ENCODE measurements at regions not wholly inside any gene's neighbourhood (a gene's known extent, or its start where the extent isn't known, plus 50 kb on each side); places are given as distances from the start of the nearest gene placed in this dataset.

DNA sequence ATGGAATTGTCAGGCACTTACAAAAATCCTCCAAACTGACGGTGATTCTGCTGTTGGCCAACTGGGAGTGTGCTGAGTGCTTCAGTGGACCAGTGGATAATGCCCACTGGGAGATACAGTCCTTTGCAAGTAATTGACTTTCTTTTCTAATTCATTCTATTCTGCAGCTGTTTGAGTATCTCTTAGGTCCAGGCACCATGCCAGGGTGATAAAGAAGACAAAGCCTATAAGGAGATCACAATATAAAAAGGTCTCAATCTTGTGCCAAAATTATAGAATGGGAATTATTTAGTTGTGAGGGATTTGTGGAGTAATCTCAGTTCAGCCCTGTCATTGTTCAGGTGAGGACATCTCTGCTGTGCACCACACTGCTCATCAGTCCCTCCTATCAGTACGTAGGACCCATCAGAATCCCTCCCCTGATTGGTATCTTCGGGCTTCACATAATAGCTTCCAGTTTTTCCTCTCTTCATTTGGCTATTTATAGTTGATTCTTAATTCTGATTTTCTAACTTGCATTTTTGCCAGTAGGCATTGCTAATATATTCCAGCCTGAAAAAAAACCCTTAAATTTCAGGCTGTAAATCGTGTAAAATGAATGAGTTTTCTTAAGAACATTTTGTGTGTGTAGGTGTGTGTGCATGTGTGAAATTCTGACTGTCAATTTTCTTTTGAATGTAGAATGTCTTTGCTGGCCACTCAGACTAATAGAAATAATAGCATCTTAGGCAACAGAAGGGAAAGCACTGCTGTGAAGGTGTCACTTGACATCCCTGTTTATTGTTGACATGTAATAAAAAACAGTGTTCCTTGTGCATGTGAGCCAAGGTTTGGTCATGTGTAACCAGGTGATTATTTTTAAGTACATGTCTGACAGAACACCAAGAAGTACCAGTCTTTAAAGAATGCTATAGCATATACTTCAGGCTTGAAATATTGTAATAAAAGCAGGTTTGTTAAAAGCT is 457.6 kb upstream of the RGS6 start:
- DNase-seq: peak; percentile 70

DNA sequence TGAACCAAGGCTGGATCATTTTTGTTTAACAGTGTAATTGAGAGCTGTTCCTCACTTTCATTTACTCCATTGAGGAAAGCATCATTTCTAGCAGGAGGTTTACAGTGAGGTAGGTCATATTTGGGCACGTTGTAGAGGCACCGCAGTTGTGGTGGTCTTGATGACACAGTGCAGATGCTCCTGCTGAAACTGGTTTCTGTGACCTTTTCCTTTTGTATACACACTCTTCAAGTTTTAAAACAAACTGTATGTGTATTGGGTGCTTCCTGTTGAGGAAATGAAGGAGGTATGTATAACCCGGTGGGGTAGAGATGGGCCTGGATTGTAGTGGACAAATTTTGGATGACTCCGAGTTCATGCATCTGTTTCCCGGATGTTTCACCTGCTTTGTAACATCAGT is 456.3 kb upstream of the RGS6 start:
- no peak for DNase-seq

DNA sequence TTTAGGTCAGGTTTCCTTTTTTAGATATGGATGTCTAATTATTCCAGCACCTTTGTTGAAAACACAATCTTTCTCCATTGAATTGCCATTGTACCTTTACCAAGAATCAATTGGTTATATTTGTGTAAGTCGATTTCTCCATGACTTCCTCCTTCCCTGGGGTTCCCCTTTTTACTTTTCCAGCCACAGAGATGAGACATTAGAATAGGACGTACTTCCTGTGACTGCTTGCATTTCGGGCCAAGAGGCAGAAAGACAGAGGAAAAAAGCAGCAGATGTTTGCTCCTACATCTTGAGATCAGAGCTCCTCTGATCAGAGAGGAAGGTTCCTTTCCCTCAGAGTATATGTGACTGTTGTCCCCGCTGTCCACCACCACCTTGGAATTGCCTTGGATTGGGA is 453.7 kb upstream of the RGS6 start:
- no peak for DNase-seq

DNA sequence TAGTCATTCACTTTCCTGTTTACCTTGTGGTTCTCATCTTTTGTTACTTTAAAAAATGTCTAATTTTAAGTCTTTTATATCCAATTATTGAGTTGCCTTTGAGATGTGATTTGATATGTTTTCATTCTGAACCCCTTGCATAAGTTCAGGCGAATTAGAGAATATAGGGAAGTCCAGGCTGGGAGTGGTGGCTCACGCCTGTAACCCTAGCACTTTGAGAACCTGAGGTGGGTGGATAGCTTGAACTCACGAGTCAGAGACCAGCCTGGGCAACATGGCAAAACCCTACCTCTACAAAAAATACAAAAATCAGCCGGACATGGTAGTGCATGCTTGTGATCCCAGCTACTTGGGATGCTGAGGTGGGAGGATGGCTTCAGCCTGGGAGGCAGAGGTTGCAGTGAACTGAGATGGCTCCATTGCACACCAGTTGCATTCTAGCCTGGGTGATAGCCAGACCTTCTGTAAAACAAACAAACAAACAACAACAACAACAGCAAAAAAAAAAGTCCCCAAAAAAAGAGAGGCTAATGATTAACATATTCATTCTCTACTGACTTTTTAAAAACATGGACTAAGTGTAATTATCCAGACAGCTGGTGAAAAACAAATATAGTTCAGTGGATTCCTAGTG is 451.1 kb upstream of the RGS6 start:
- DNase-seq: no peak

DNA sequence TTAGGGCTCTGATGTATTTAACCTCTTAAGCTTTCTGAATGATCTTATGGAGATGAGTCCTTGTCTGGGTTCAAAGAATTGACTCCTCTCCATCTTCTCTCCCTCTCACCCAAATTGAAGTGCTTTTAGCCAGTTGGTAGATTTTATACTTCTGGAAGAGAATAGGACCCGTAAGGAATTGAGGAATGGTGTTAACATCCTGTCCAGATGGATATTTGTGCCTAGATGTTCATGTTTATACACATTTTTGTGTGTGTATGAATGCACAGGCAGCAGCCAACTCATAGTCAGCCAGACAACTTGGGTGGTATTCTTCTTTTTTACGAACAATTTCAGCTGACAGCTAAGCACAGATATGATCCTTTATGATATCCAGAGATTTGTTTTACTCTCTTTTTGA is 449.6 kb upstream of the RGS6 start:
- DNase-seq: no peak

DNA sequence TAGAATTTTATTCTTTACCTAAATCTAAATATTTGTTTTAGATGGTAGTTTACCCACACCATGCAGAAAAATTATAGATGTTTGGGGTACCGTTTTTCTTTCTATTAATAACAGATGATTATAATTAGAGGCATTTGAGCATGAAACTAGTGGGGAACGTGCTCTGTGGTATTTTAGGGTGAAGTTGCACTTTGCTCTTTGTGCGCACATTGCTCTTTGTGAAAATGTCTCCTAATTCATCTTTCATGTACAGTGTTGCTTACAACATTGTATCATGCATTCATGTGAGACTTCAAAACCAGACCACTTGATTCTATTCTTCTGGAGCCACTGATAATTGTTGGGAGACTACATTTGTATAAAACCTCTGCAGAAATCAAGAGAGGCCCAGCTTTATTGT is 449.1 kb upstream of the RGS6 start:
- DNase-seq: no peak

DNA sequence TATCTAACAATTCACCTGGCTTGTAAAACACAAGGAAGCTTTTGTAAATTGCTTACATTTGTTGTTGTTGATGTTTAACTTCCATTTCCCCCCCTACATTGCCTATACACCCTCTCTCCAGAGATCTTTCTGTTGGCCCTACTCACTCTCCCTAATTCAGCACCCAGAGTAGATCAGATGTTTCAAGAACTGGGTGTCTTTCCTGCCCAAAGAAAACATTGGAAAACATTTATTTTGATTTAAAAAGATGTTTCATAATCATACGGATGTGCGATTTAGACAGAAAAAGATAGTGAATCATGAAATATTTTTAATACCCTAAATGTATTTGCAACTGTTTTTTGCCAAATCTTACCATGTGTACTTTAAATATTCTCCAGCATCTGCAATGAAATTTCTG is 446.4 kb upstream of the RGS6 start:
- no peak for DNase-seq

DNA sequence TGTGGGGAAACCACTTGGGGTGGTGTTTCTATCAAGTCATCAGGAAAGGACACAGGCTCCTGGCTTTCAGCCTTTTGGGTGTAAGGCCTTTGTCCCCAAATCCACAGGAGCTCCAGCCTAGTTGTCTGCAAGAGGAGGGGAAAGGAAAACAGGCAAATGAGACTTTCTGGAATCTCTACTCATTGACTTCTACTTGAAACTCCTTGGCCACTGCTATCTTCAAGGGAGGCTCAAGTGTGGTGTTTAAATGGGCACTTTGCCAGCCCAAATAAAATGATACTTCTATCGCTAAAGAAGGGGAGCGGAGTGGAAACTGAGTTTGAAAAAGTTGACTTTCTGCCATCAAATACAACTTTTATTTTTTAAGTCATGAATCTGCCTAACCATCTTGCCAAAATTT is 445.9 kb upstream of the RGS6 start:
- DNase-seq: no peak

DNA sequence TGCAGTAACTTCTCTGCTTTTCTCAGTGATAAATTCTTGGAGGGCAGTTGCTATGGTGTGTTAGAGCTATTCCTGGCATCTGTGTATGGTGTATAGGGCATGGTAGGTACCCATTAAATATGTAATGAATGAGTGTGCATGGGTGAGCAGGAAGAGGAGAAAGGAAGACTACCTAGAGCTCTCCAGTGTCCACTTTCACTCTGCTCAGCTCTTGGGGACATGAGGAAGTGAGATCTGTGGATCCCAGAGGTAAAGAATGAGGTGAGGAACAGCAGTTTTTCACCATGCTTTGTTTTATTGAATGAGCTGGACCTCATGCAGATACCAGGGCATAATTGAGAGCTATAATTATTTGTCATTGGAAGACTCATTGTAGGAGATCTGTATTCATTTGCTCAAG is 444.8 kb upstream of the RGS6 start:
- no peak for DNase-seq

DNA sequence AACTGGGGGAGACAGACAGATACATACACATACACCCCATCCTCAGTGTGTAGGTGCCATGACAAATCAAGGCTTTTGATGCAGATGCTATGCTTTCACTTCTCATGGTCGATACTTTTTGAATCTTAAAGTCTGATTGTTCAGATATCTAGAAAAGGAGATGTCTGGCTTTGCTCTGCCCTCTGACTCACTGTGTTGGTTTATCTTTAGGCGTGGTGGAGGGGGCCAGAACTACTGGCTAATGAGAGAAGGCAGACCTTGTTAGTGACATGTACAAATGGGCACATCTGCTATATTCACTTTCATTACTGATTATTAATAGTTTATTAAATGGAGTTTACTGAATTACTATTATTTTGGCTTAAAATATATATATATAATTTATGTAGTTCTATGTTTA is 444.3 kb upstream of the RGS6 start:
- no peak for DNase-seq

DNA sequence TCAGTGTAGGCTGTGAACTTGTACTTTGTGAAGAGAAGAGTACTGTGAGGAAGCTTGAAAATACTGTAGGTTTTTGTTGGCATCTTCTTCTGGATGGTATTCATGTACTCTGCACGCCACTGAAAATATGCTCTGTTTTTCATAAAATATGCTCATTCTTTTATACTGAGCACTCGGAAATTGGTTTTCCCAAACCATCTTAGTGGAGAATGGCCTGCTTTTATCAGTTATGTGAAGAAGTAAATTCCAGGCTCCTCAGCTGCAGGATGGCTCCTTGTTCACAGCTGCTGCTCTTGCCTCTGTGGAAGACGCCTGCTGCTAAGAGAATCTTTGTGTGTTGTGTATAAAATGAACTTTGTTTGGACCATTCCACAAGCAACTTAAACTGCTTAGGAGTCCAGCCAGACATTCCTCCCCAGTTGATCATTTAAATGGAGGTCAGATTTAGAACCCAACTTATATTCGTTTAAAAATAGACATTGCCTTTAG is 443.5 kb upstream of the RGS6 start:
- DNase-seq: no peak

DNA sequence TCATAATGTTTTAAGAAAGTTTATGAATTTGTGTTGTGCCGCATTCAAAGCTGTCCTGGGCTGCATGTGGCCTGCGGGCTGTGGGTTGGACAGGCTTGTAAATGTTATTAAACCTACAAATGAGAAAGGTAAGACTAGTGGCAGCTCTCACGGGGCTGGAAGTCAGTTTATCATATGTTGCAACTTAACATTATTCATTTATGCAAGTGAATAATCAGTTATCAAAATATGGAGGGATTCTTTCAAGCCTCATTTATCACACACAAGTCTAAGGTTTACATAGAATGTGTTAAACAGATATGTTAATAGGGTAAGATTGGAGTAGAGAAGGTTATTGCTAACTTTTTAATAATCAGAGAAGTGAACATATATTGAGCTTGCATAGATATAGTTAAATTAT is 442.5 kb upstream of the RGS6 start:
- no peak for DNase-seq

DNA sequence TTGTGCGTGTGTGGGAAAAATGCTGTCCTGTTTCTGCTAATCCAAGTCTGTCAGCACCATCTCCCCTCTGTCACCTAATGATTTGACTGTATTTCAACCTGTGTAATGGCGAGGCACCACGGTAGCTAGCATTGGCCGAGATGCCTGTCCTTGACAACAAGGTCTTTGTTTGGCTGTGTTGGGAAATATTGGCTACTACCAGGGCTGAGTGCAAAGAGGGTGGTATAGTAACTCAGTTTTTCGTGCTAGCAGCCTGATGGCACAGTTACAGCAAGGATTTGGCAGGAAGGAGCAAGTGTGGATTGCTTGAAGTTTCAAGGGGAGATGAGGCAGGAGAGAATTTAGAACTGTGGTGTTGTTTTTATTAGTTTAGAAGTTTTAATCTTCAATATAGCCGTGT is 440.3 kb upstream of the RGS6 start:
- DNase-seq: no peak

DNA sequence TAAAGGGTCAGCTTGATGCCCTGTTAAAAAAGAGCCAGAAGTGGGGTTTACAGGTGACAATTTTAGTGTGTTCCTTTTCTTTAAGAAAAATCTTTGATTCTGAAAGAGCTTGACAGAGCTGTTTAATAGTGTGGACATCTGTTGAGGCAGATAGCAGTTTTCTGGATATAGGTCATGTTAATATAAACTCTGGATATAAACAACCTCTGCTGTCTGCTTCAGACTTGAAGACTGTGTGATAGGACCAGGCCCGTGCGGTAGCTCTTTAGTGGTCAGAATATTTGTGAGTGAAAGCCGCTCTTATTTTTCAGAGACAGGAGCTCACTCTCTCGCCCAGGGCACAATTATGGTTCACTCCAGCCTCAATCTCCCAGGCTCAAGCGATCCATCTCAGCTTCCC is 439.9 kb upstream of the RGS6 start:
- no peak for DNase-seq

DNA sequence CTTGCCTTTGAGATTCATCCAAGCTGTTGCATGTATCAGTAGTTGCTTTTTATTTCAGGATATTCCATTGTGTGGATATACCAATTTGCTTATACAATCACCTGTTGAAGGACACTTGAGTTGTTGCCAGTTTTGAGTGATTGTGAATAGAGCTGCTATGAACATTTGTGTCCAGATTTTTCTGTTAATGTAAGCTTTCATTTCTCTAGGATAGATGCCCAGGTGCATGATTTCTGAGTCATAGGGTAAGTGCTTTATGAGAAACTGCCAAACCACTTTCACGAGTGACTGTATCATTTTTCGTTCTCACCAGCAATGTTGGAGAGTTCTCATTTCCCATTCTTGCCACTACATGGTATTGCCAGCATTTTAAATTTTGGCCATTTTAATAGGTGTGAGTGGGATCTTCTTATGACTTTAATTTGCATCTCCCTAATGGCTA is 434.6 kb upstream of the RGS6 start:
- peak; percentile 28 for DNase-seq

DNA sequence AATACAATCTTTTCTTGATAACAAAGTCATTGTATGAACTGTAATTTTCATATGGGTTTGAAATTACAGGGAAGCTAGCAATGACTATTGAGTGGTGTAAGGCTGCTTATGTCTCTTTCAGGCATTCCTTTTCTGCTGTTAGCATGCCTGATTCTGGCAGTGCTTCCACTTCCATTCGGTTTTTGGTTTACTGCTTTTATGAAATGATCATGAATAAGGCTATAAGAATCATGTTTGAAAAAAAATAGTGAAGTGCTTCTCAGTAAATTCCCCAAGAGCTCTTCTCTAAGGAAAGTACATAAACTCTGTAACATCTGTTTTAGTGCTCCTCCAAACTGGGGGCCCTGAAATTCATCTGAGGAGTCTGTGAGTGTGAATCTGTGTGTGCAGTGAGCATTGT is 434.0 kb upstream of the RGS6 start:
- DNase-seq: no peak

DNA sequence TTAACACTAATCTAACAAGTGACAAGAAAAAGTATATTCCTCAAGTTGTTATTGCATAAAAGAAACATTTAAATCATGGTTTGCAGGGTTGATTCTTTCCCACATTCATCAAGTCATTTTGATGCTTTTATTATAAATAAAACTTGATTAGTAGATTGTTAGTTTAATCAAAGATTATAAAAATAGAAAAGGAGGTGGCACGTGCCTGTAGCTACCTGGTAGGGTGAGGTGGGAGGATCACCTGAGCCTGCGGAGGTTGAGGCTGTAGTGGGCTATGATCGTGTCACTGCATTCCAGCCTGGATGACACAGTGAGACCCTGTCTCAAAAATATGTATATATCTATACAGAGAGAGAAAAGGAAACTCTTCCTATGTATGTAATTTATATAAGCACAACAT is 433.2 kb upstream of the RGS6 start:
- DNase-seq: no peak

DNA sequence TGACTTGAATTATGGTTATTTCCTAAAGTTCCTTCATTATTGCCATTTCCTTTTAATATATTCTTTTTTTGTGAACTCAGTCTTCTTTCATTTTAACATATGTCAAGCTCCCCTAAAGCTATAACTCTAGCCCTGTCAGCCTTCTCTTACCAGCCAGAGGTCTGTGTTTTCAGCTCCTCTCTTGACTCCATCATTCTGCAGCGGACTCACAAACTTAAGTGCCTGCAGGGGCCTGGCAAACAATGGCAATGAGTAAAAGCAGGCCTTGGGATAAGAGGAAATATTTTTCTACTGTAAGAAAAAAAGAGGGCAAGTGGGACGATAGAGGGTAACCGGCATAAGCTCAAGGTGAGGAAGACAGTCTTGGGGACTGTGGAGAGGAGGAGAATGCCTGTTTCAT is 424.5 kb upstream of the RGS6 start:
- DNase-seq: no peak

DNA sequence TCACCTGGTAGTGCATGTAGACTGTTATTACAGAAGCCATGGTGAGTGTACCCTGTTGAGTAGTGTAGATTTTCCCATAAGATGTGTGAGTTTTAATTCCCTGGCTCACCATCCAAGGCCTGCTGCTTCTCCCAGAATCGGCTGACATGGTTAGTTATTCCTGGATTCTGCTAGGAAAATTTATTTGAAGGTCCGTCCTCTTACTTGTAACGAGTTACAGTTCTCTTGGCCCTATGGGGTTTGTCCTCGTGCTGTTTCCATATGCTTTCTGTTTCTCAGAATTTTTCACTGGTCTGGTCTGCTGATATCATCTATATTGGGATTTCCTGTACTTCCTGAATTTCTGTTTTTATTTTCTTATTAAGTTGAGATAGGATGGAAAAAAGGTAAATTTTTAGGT is 423.3 kb upstream of the RGS6 start:
- DNase-seq: no peak

DNA sequence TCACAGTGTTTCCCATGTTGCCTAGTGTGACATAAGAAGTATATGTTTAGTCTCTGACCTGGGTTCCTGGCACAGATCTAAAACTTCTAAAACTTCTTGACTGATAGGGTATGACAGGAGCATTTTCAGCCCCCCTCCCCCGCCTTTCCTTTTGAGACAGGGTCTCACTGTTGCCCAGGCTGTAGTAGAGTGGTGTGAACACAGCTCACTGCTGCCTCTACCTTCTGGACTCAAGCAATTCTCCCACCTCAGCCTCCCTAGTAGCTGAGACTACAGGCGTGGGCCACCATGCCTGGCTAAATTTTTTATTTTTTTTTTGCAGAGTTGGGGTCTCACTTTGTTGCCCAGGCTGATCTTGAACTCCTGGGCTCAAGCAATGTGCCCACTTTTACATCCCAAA is 421.1 kb upstream of the RGS6 start:
- no peak for DNase-seq

DNA sequence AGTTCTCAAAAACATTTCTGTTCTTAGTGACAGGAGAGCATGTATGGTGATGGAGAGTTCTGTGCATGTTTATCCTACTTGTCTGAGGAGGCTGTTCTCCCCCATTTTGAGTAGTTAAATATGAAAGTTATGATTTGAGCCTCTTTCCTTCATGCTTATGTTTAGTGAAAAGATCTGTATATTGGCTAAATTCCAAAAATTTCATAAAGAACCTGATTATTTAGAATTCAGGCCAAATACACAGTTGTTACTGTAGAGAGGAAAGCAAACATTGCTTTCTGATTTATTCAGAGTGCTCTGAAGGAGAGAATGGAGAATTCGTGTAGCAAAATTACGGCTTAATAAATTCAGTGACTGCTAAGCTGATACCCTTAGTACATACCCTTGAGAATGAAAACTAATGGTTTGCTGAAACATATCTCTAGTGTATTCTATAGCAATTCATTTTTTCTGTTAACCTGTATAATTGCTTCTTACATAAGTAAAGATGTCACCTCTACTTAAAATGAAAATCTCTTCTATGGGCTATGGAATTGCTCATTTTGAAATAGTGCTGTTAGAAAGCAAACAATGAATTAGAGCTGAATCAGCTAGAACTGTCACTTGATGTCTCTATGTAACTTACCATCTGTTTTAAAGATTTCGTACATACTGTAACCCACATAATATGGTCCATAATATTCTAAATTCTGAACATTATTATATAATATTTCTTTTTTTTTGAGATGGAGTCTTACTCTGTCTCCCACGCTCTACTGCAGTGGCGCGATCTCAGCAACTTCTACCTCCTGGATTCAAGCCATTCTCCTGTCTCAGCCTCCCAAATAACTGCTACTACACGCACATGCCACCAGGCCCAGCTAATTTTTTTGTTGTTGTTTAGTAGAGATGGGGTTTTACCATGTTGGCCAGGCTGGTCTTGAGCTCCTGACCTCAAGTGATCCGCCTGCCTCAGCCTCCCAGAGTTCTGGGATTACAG is 417.0 kb upstream of the RGS6 start:
- peak; percentile 41 for DNase-seq

DNA sequence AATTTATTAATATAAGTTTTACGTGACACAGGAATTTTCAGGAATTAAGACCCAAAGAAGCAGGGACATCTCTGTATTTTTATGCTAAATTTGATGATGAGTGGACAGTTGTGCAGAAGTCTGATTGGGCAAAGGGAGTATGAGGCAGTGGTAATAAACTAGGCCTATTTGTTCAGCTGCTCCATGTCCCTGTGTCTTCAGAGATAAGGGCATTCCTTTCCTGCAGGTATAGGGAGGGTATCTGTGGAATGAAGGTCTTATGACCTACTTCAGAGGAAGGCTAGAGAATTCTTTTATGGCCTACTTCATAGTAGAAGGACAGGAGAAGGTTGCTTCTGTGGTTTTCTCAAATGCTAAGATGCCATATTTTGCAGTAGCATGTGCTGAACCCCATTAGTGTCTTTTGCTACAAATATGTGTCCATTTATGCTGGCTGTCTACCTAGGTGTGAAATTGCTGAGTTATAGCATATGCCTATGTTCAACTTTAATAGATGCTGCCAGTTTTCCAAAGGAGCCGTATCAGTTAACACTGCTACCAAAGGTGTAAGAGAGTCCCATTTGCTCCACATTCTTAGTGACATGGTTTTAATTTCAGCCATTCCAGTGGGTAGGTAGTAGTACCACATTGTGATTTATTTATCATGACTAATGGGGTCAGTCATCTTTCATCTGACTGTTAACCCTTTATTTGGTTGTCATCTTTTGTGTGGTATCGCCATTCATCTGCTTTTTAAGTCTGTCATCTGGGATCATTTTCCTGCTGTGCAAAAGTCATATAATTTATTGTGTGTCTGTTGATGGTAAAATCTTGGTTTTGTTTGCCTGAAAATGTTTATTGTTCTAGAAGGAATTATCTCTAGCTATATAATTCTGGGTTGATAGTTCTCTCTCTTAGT is 410.7 kb upstream of the RGS6 start:
- no peak for DNase-seq

Data from NCI-H1436 (cell line).